ENCODE measurements at regions not wholly inside any gene's neighbourhood (a gene's known extent, or its start where the extent isn't known, plus 50 kb on each side); places are given as distances from the start of the nearest gene placed in this dataset.

DNA sequence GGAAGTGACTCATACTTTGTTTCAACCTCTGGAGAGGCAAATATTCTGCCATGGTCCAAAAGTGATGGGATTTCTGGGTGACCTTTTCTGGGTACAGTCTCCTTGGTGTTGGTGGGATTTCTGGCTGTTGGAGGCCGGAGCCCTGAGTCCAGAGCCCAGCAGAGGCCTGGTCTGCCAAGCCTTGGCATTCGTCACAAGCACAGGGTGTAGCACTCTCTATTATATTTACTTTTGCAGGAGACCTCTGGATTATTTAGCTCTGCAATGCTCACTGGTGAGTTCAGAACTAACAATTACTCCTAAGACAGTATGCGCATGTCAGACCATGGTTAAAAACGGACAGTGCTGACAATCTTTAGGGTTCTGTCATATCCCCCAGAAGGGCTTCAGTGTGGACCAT is 201.6 kb upstream of the TWIST2 start:
- Mint-ChIP-seq H3K36me3 (ENCODE audit: low read depth) (no peaks in the 10 kb centered on the region), H3K27ac (no peak overlapping the region)

DNA sequence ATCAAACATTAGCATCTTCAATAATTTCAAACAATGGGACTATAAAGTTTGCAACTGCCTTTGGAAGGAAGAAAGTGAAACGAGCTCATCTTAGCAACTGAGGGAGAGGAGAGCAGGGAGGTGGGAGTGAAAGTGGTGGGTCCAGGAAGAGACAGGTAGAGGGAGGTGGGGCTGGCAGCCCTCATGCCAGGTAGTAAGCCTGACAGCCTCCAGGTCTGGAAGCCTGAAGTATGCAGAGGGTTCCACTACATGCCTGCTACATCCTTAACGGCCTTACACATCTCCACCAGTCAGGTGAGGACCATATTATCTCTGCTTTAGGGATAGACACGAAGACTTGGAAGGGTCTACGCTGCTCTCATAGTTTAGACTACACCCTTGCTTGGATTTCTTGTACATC is 201.1 kb upstream of the TWIST2 start:
- intact Hi-C loops (cut with micrococcal nuclease): no loop called here
- CTCF ChIA-PET: no interaction called here
- TF ChIP-seq, protein P1, sequence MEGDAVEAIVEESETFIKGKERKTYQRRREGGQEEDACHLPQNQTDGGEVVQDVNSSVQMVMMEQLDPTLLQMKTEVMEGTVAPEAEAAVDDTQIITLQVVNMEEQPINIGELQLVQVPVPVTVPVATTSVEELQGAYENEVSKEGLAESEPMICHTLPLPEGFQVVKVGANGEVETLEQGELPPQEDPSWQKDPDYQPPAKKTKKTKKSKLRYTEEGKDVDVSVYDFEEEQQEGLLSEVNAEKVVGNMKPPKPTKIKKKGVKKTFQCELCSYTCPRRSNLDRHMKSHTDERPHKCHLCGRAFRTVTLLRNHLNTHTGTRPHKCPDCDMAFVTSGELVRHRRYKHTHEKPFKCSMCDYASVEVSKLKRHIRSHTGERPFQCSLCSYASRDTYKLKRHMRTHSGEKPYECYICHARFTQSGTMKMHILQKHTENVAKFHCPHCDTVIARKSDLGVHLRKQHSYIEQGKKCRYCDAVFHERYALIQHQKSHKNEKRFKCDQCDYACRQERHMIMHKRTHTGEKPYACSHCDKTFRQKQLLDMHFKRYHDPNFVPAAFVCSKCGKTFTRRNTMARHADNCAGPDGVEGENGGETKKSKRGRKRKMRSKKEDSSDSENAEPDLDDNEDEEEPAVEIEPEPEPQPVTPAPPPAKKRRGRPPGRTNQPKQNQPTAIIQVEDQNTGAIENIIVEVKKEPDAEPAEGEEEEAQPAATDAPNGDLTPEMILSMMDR (IDR thresholded peaks at IDR 0.05): no peak
- POLR2A ChIA-PET: no interaction called here
- H3K4me1 Mint-ChIP-seq: no peaks in the 10 kb centered on the region
- no peak for DNase-seq
- no peak for ATAC-seq (ENCODE audit: low read depth)
- H3K36me3 Mint-ChIP-seq (ENCODE audit: low read depth): no peaks in the 10 kb centered on the region
- no peaks in the 10 kb centered on the region for H3K9me3 Mint-ChIP-seq
- H3K4me3 Mint-ChIP-seq: no peak overlapping the region
- no peak overlapping the region for H3K27ac Mint-ChIP-seq
- H3K27me3 Mint-ChIP-seq: no peaks in the 10 kb centered on the region

More for the DNA sequence above, 201.6 kb upstream of the TWIST2 start:
- DNase-seq (no peak), ATAC-seq (ENCODE audit: low read depth) (no peak)
- ChIA-PET POLR2A (no interaction called here), CTCF (no interaction called here)
- no peak overlapping the region for H3K4me3 Mint-ChIP-seq
- no peaks in the 10 kb centered on the region for H3K4me1 Mint-ChIP-seq
- H3K9me3 Mint-ChIP-seq: no peaks in the 10 kb centered on the region
- H3K27me3 Mint-ChIP-seq: no peaks in the 10 kb centered on the region
- TF ChIP-seq, protein P1 (IDR thresholded peaks at IDR 0.05): no peak
- intact Hi-C loops (cut with micrococcal nuclease): no loop called here

DNA sequence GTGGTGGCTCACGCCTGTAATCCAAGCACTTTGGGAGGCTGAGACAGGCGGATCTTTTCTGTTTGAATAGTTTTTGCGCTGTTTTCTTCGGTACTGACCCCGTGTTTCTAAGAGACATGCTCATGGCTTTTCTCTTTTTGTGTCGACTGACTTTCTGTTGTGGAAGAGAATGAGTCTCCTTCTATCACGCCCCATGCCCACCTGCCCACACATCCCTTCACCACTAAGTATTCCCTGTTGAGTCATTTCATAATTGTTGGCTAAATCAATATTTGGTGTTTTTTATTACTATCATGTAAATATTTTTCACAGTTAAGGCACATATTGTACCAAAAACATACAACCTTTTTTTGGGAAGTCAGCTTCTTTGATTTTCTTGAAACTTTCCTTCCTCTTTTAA is 198.8 kb upstream of the TWIST2 start:
- Mint-ChIP-seq H3K4me1 (no peaks in the 10 kb centered on the region), H3K27me3 (no peaks in the 10 kb centered on the region), H3K9me3 (no peaks in the 10 kb centered on the region), H3K4me3 (no peak overlapping the region), H3K27ac (no peak overlapping the region), H3K36me3 (ENCODE audit: low read depth) (no peaks in the 10 kb centered on the region)
- ATAC-seq (ENCODE audit: low read depth) (no peak), DNase-seq (no peak)
- ChIA-PET CTCF (no interaction called here), POLR2A (no interaction called here)
- intact Hi-C loops (cut with micrococcal nuclease): no loop called here
- TF ChIP-seq, protein P1 (IDR thresholded peaks at IDR 0.05): no peak

DNA sequence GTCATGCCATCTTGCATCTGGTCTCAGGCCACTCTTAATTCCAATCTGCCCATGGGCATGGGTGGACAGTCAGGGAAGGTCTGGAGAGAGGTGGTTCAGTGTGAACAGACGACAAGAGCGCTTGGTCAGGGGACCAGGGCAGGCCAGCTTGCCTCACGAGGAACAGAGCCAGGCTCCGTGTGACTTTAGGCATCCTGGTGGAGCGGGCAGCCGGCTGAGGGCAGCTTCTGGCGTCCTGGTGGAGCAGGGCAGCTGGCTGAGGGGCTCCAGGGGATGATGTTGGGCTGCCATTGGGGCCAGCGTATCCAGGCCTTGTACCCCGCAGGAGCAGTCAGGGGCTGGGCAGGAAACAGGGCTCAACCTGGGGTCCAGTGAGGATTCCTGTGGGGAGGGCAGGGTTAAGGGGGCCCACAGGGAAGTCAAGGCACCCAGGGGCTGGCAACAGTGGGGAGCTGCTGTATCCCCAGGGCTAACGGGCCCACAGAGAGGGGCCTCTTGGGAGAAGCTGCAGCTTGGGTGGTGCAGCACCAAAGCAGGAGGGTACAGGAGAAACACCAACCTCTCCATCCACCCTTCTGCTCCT is 197.9 kb upstream of the TWIST2 start:
- Mint-ChIP-seq H3K36me3 (ENCODE audit: low read depth) (no peaks in the 10 kb centered on the region), H3K27me3 (peaks cover 2% of the 10 kb centered on the region), H3K4me1 (no peaks in the 10 kb centered on the region), H3K9me3 (no peaks in the 10 kb centered on the region), H3K4me3 (no peak overlapping the region), H3K27ac (no peak overlapping the region)
- CTCF ChIA-PET: no interaction called here
- TF ChIP-seq, protein P1 (IDR thresholded peaks at IDR 0.05): no peak
- POLR2A ChIA-PET: no interaction called here
- DNase-seq: no peak
- intact Hi-C loops (cut with micrococcal nuclease): no loop called here
- ATAC-seq (ENCODE audit: low read depth): no peak

DNA sequence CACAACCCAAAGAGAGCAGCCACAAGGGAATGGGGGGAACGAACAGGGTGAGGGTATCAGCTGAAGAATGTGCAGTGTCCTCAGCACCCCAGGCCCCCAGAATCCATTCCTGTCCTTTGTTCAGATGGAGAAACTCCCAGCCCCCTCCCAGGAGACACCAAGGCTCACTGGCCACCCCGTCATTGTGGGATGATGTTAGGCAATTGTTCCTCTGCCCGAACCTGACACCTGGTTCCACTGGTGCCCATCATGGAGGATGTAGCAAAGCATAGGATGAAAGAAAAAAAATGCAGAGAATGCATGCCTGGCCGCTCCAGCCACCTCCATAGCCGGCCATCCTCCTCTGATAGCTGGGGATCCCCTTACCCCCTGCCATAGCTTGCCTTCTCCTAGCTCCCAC is 197.3 kb upstream of the TWIST2 start:
- DNase-seq: no peak
- H3K36me3 Mint-ChIP-seq (ENCODE audit: low read depth): no peaks in the 10 kb centered on the region
- ChIA-PET POLR2A (no interaction called here), CTCF (no interaction called here)
- no peak overlapping the region for H3K4me3 Mint-ChIP-seq
- no peaks in the 10 kb centered on the region for H3K4me1 Mint-ChIP-seq
- TF ChIP-seq, protein P1 (IDR thresholded peaks at IDR 0.05): no peak
- intact Hi-C loops (cut with micrococcal nuclease): no loop called here
- H3K9me3 Mint-ChIP-seq: no peaks in the 10 kb centered on the region
- H3K27ac Mint-ChIP-seq: no peak overlapping the region
- peaks cover 2% of the 10 kb centered on the region for H3K27me3 Mint-ChIP-seq
- no peak for ATAC-seq (ENCODE audit: low read depth)
